ENCODE measurements at regions not wholly inside any gene's neighbourhood (a gene's known extent, or its start where the extent isn't known, plus 50 kb on each side); places are given as distances from the start of the nearest gene placed in this dataset.

DNA sequence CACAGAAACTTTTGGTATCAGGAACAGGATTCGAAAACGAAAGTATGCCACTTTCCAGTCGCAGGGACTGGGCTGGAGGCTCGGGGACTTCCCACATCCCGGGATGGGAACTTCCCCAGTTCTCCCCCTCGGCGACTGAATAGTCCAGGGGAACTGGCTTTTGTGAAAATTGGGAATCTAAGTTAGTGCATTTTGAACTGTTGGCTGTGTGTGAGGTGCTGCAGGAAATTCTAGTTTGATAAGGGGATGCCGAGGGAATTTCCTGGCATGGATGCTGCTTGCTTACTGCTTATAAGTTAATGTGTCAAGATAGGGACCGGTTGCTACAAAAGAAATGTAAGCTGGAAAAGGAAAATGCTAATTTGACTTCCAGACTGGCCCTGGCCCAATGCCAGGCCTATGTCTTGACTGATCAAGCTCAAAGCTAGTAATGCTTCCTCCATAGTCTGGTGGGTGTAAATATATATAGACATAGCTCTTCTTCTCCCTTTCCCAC lies 73.4 kb upstream of the EIF5 start:
- Mint-ChIP-seq H3K27ac (no peak overlapping the region), H3K4me3 (ENCODE audit: low read depth) (no peak overlapping the region)

DNA sequence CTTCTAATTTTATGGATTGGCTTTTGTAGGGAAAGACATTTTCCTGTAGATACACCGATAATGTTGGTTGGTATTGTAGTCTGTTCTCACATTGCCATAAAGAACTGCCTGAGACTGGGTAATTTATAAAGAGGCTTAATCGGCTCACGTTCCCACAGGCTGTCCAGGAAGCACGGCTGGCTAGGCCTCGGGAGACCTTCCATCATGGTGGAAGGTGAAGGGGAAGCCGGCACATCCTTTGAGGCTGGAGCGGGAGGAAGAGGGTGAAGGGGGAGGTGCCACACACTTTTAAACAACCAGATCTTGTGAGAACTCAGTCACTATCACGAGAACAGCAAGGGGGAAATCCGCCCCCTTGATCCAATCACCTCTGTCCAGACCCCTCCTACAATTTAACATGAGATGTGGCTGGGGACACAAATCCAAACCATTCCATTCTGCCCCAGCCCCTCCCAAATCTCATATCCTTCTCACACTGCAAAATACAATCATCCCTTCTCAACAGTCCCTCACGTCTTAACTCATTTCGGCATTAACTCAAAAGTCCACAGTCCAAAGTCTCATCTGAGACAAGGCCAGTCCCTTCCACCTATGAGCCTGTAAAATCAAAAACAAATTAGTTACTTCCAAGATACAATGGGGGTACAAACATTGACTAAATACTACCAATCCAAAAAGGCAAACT lies 66.7 kb upstream of the EIF5 start:
- no peak for DNase-seq (ENCODE audit: low spot score, unreplicated experiment)
- peaks cover 1% of the 10 kb centered on the region for H3K36me3 Mint-ChIP-seq (ENCODE audit: insufficient read depth)
- H3K27me3 Mint-ChIP-seq = peaks cover 11% of the 10 kb centered on the region
- H3K27ac Mint-ChIP-seq = no peak overlapping the region
- TF ChIP-seq, protein P1, sequence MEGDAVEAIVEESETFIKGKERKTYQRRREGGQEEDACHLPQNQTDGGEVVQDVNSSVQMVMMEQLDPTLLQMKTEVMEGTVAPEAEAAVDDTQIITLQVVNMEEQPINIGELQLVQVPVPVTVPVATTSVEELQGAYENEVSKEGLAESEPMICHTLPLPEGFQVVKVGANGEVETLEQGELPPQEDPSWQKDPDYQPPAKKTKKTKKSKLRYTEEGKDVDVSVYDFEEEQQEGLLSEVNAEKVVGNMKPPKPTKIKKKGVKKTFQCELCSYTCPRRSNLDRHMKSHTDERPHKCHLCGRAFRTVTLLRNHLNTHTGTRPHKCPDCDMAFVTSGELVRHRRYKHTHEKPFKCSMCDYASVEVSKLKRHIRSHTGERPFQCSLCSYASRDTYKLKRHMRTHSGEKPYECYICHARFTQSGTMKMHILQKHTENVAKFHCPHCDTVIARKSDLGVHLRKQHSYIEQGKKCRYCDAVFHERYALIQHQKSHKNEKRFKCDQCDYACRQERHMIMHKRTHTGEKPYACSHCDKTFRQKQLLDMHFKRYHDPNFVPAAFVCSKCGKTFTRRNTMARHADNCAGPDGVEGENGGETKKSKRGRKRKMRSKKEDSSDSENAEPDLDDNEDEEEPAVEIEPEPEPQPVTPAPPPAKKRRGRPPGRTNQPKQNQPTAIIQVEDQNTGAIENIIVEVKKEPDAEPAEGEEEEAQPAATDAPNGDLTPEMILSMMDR (IDR thresholded peaks at IDR 0.05; ENCODE audit: unreplicated experiment) = no peak
- H3K4me1 Mint-ChIP-seq (ENCODE audit: low read depth) = peaks cover 5% of the 10 kb centered on the region
- H3K9me3 Mint-ChIP-seq (ENCODE audit: low read depth) = peaks cover under 1% of the 10 kb centered on the region
- H3K4me3 Mint-ChIP-seq (ENCODE audit: low read depth) = no peak overlapping the region

More for the DNA sequence above, 73.4 kb upstream of the EIF5 start:
- Mint-ChIP-seq H3K4me1 (ENCODE audit: low read depth) (peaks cover 4% of the 10 kb centered on the region), H3K27me3 (peaks cover 11% of the 10 kb centered on the region), H3K36me3 (ENCODE audit: insufficient read depth) (no peaks in the 10 kb centered on the region), H3K9me3 (ENCODE audit: low read depth) (no peaks in the 10 kb centered on the region)
- TF ChIP-seq, protein P1 (IDR thresholded peaks at IDR 0.05; ENCODE audit: unreplicated experiment) = no peak
- no peak for DNase-seq (ENCODE audit: low spot score, unreplicated experiment)

- Mint-ChIP-seq H3K27ac (no peak overlapping the region), H3K4me1 (ENCODE audit: low read depth) (peaks cover 4% of the 10 kb centered on the region), H3K4me3 (ENCODE audit: low read depth) (no peak overlapping the region), H3K36me3 (ENCODE audit: insufficient read depth) (peaks cover 4% of the 10 kb centered on the region), H3K27me3 (peaks cover 8% of the 10 kb centered on the region), H3K9me3 (ENCODE audit: low read depth) (peaks cover 10% of the 10 kb centered on the region)
- DNase-seq (ENCODE audit: low spot score, unreplicated experiment) = no peak
- TF ChIP-seq, protein P1 (IDR thresholded peaks at IDR 0.05; ENCODE audit: unreplicated experiment) = no peak
Observed at GRCh38 chr14:103271189-103271588, 62.8 kb upstream of the EIF5 start.

DNA sequence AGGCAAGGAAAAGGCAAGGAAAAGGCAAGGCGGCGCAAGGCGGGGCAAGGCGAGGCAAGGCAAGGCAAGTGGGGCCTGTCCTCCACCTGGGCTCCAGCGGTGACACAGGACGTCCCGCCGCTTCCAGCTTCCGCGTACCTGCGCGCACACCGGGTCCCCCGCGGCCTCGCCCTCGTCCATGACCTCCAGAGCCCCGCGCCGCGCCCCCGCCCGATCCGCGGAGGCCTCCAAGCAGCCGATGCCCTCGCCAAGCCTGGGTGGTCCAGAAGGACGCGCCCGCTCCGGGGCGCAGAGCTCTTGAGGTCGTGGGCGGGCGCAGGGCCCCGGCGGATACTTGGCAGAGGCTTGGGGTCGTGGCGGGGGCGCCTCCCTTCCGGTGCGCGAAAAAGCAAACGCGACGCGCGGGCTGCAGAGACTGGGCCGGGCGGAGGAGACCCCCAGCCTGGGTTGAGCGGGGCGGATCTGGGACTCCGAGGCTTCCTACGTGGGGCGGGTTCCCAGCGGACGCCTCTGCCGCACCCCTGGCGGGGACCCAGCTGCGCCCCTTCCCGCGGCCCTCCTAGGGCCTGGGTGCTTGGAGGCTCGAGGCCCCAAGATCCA lies 60.8 kb upstream of the EIF5 start:
- no peak for DNase-seq (ENCODE audit: low spot score, unreplicated experiment)
- peaks cover 10% of the 10 kb centered on the region for H3K9me3 Mint-ChIP-seq (ENCODE audit: low read depth)
- H3K4me3 Mint-ChIP-seq (ENCODE audit: low read depth) = no peak overlapping the region
- peaks cover 3% of the 10 kb centered on the region for H3K36me3 Mint-ChIP-seq (ENCODE audit: insufficient read depth)
- no peaks in the 10 kb centered on the region for H3K4me1 Mint-ChIP-seq (ENCODE audit: low read depth)
- TF ChIP-seq, protein P1 (IDR thresholded peaks at IDR 0.05; ENCODE audit: unreplicated experiment) = no peak
- H3K27me3 Mint-ChIP-seq = peaks cover 25% of the 10 kb centered on the region
- no peak overlapping the region for H3K27ac Mint-ChIP-seq

DNA sequence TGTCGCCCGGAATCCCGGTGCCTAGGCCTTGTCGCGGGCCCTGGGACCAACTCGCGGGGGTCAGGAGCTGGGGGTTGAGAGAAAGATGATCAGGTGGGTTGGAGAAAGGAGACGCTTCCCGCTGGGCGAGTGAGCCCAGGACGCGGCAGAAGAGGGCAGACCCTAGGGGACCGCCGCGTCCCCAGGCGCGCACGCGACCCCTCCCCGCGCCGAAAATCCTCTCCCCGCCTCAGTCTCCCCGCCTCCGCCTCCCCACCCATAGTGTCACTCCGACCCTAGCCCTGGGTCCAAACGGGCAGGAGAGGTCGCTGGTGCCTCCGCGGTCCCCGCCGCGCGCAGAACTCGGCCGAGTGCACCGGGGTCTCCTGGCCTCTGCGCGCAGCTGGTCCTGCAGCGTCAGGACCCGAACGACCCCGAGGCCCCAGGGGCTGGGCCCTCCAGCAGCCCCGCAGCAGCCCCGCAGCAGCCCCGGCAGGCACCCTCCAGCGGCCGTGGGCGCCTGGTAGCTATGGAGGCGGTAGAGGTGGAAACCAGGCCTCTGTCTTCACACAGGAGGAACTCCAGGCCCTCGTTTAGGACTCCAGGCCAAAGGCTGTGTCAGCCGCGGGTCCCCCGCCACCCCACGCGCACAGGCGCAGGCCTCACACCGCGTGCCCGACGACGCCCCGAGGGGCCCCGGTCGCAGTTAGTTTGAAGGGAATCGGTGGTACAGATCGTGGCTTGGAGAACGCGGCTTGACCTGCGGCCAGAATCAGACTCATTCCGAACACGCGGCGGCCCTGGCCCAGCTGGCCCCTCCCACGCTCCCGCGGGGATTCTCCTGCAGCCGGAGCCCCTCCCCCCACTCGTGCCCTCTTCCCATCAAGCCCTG lies 60.1 kb upstream of the EIF5 start:
- Mint-ChIP-seq H3K27me3 (peaks cover 30% of the 10 kb centered on the region), H3K27ac (no peak overlapping the region), H3K9me3 (ENCODE audit: low read depth) (peaks cover 10% of the 10 kb centered on the region), H3K4me3 (ENCODE audit: low read depth) (no peak overlapping the region), H3K4me1 (ENCODE audit: low read depth) (no peaks in the 10 kb centered on the region), H3K36me3 (ENCODE audit: insufficient read depth) (peaks cover 3% of the 10 kb centered on the region)
- no peak for DNase-seq (ENCODE audit: low spot score, unreplicated experiment)
- TF ChIP-seq, protein P1 (IDR thresholded peaks at IDR 0.05; ENCODE audit: unreplicated experiment) = no peak
